ENCODE measurements at regions not wholly inside any gene's neighbourhood (a gene's known extent, or its start where the extent isn't known, plus 50 kb on each side); places are given as distances from the start of the nearest gene placed in this dataset.

DNA sequence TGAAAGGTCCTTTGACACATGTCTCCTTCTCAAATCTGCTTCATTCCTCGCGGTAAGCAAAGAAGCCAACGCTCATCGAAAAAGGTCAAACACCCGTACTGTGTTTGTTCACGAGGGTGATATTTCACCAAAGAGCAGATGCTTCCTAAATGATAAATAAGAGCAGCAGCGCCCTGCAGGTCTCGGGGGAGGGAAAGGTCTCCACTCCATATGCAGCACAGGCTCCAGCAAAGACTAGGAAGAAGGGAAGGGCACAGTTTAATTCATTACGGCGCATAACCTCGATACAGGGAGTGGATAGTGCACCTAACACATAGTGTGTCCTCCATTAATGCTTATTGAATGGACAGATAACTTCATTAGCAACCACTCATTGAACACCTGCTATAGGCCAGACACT, 593.3 kb downstream of the CDK5RAP2 start:
- TF ChIP-seq, protein P1, sequence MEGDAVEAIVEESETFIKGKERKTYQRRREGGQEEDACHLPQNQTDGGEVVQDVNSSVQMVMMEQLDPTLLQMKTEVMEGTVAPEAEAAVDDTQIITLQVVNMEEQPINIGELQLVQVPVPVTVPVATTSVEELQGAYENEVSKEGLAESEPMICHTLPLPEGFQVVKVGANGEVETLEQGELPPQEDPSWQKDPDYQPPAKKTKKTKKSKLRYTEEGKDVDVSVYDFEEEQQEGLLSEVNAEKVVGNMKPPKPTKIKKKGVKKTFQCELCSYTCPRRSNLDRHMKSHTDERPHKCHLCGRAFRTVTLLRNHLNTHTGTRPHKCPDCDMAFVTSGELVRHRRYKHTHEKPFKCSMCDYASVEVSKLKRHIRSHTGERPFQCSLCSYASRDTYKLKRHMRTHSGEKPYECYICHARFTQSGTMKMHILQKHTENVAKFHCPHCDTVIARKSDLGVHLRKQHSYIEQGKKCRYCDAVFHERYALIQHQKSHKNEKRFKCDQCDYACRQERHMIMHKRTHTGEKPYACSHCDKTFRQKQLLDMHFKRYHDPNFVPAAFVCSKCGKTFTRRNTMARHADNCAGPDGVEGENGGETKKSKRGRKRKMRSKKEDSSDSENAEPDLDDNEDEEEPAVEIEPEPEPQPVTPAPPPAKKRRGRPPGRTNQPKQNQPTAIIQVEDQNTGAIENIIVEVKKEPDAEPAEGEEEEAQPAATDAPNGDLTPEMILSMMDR (IDR thresholded peaks at IDR 0.05) = no peak
- no peak for TF ChIP-seq POLR2A (IDR thresholded peaks at IDR 0.05)

Data from lower leg skin (tissue), 3 donors.